ENCODE measurements at regions not wholly inside any gene's neighbourhood (a gene's known extent, or its start where the extent isn't known, plus 50 kb on each side); places are given as distances from the start of the nearest gene placed in this dataset.

- Mint-ChIP-seq H3K9me3 (no peaks in the 10 kb centered on the region), H3K27ac (no peak overlapping the region), H3K4me3 (no peak overlapping the region), H3K36me3 (no peaks in the 10 kb centered on the region), H3K27me3 (peaks cover 2 to 20% of the 10 kb centered on the region in 2 donors), H3K4me1 (ENCODE audit: low read depth in 2 of 2) (no peaks in the 10 kb centered on the region)
- ATAC-seq = no peak
- DNase-seq (ENCODE audit: low spot score) = no peak
These were observed 190.5 kb downstream of the FNDC1 start for GRCh38 chr6:159359581-159360297.

GRCh38 chr6:159358562-159358961 lies 189.4 kb downstream of the FNDC1 start:
- no peak for ATAC-seq
- Mint-ChIP-seq H3K36me3 (no peaks in the 10 kb centered on the region), H3K9me3 (no peaks in the 10 kb centered on the region), H3K27me3 (peaks cover 8 to 24% of the 10 kb centered on the region in 2 donors), H3K27ac (no peak overlapping the region), H3K4me3 (no peak overlapping the region), H3K4me1 (ENCODE audit: low read depth in 2 of 2) (no peaks in the 10 kb centered on the region)
- DNase-seq (ENCODE audit: low spot score) = no peak

GRCh38 chr6:159357211-159357915 lies 188.2 kb downstream of the FNDC1 start:
- no peaks in the 10 kb centered on the region for H3K9me3 Mint-ChIP-seq
- ATAC-seq = no peak
- H3K27ac Mint-ChIP-seq = no peak overlapping the region
- DNase-seq (ENCODE audit: low spot score) = no peak
- H3K27me3 Mint-ChIP-seq = peaks cover 8 to 24% of the 10 kb centered on the region in 2 donors
- no peaks in the 10 kb centered on the region for H3K4me1 Mint-ChIP-seq (ENCODE audit: low read depth in 2 of 2)
- no peaks in the 10 kb centered on the region for H3K36me3 Mint-ChIP-seq
- H3K4me3 Mint-ChIP-seq = no peak overlapping the region

- ATAC-seq = peak in 1 of 2 donors; percentile 59
These were observed 184.0 kb downstream of the FNDC1 start for GRCh38 chr6:159353193-159353592.

GRCh38 chr6:159351707-159352106 lies 182.5 kb downstream of the FNDC1 start:
- Mint-ChIP-seq H3K4me1 (ENCODE audit: low read depth in 2 of 2) (no peaks in the 10 kb centered on the region), H3K9me3 (no peaks in the 10 kb centered on the region), H3K4me3 (no peak overlapping the region), H3K27me3 (peaks cover 10 to 33% of the 10 kb centered on the region in 2 donors), H3K36me3 (no peaks in the 10 kb centered on the region), H3K27ac (no peak overlapping the region)
- DNase-seq (ENCODE audit: low spot score) (no peak), ATAC-seq (no peak)

More at GRCh38 chr6:159353193-159353592, 184.0 kb downstream of the FNDC1 start:
- no peak for DNase-seq (ENCODE audit: low spot score)
- H3K4me3 Mint-ChIP-seq = no peak overlapping the region
- peaks cover 10 to 45% of the 10 kb centered on the region in 2 donors for H3K27me3 Mint-ChIP-seq
- no peaks in the 10 kb centered on the region for H3K4me1 Mint-ChIP-seq (ENCODE audit: low read depth in 2 of 2)
- no peaks in the 10 kb centered on the region for H3K36me3 Mint-ChIP-seq
- no peaks in the 10 kb centered on the region for H3K9me3 Mint-ChIP-seq
- no peak overlapping the region for H3K27ac Mint-ChIP-seq

GRCh38 chr6:159349915-159350314 lies 180.7 kb downstream of the FNDC1 start:
- no peak overlapping the region for H3K4me3 Mint-ChIP-seq
- H3K27ac Mint-ChIP-seq = no peak overlapping the region
- H3K4me1 Mint-ChIP-seq (ENCODE audit: low read depth in 2 of 2) = no peaks in the 10 kb centered on the region
- no peaks in the 10 kb centered on the region for H3K36me3 Mint-ChIP-seq
- H3K9me3 Mint-ChIP-seq = no peaks in the 10 kb centered on the region
- ATAC-seq (no peak), DNase-seq (ENCODE audit: low spot score) (no peak)
- peaks cover 8 to 25% of the 10 kb centered on the region in 2 donors for H3K27me3 Mint-ChIP-seq

GRCh38 chr6:159343709-159344108 lies 174.5 kb downstream of the FNDC1 start:
- no peak for ATAC-seq
- Mint-ChIP-seq H3K27me3 (peaks cover 26 to 42% of the 10 kb centered on the region in 2 donors), H3K4me1 (ENCODE audit: low read depth in 2 of 2) (no peaks in the 10 kb centered on the region), H3K27ac (no peak overlapping the region), H3K4me3 (no peak overlapping the region), H3K9me3 (peaks cover 12% of the 10 kb centered on the region), H3K36me3 (peaks cover 2% of the 10 kb centered on the region)
- DNase-seq (ENCODE audit: low spot score) = no peak

GRCh38 chr6:159342146-159342545 lies 172.9 kb downstream of the FNDC1 start:
- Mint-ChIP-seq H3K4me1 (ENCODE audit: low read depth in 2 of 2) (no peaks in the 10 kb centered on the region), H3K9me3 (peaks cover 15% of the 10 kb centered on the region), H3K27ac (no peak overlapping the region), H3K27me3 (peaks cover 29 to 46% of the 10 kb centered on the region in 2 donors), H3K4me3 (no peak overlapping the region), H3K36me3 (peaks cover 6% of the 10 kb centered on the region)
- ATAC-seq (no peak), DNase-seq (ENCODE audit: low spot score) (no peak)

- peaks cover 9% of the 10 kb centered on the region for H3K36me3 Mint-ChIP-seq
- H3K4me3 Mint-ChIP-seq = no peak overlapping the region
- no peaks in the 10 kb centered on the region for H3K4me1 Mint-ChIP-seq (ENCODE audit: low read depth in 2 of 2)
- H3K27ac Mint-ChIP-seq = no peak overlapping the region
- peaks cover 13% of the 10 kb centered on the region for H3K9me3 Mint-ChIP-seq
- DNase-seq (ENCODE audit: low spot score) = no peak
- ATAC-seq = no peak
- peaks cover 11 to 39% of the 10 kb centered on the region in 2 donors for H3K27me3 Mint-ChIP-seq
These were observed 164.9 kb downstream of the FNDC1 start for GRCh38 chr6:159334068-159334467.

GRCh38 chr6:159331451-159331850 lies 162.3 kb downstream of the FNDC1 start:
- Mint-ChIP-seq H3K4me3 (no peak overlapping the region), H3K9me3 (peaks cover 7% of the 10 kb centered on the region), H3K27me3 (peaks cover 5 to 31% of the 10 kb centered on the region in 2 donors), H3K36me3 (peaks cover 4% of the 10 kb centered on the region), H3K27ac (no peak overlapping the region), H3K4me1 (ENCODE audit: low read depth in 2 of 2) (no peaks in the 10 kb centered on the region)
- ATAC-seq (no peak), DNase-seq (ENCODE audit: low spot score) (no peak)

- Mint-ChIP-seq H3K36me3 (peaks cover 4% of the 10 kb centered on the region), H3K4me1 (ENCODE audit: low read depth in 2 of 2) (no peaks in the 10 kb centered on the region), H3K9me3 (peaks cover 3% of the 10 kb centered on the region), H3K27ac (no peak overlapping the region), H3K4me3 (no peak overlapping the region), H3K27me3 (peaks cover 0 to 22% of the 10 kb centered on the region in 2 donors)
- DNase-seq (ENCODE audit: low spot score) (no peak), ATAC-seq (no peak)
These were observed 159.9 kb downstream of the FNDC1 start for GRCh38 chr6:159329081-159329480.

- peaks cover 0 to 16% of the 10 kb centered on the region in 2 donors for H3K27me3 Mint-ChIP-seq
- no peaks in the 10 kb centered on the region for H3K4me1 Mint-ChIP-seq (ENCODE audit: low read depth in 2 of 2)
- ATAC-seq (peak in 1 of 2 donors; percentile 30), DNase-seq (ENCODE audit: low spot score) (no peak)
- H3K27ac Mint-ChIP-seq = no peak overlapping the region
- H3K9me3 Mint-ChIP-seq = no peaks in the 10 kb centered on the region
- peaks cover 4% of the 10 kb centered on the region for H3K36me3 Mint-ChIP-seq
- H3K4me3 Mint-ChIP-seq = no peak overlapping the region
These were observed 158.9 kb downstream of the FNDC1 start for GRCh38 chr6:159328052-159328451.

GRCh38 chr6:159325476-159325875 lies 156.3 kb downstream of the FNDC1 start:
- Mint-ChIP-seq H3K4me1 (ENCODE audit: low read depth in 2 of 2) (no peaks in the 10 kb centered on the region), H3K36me3 (no peaks in the 10 kb centered on the region), H3K27ac (no peak overlapping the region), H3K27me3 (peaks cover 0 to 19% of the 10 kb centered on the region in 2 donors), H3K4me3 (no peak overlapping the region), H3K9me3 (no peaks in the 10 kb centered on the region)
- ATAC-seq (no peak), DNase-seq (ENCODE audit: low spot score) (no peak)

GRCh38 chr6:159324596-159324995 lies 155.4 kb downstream of the FNDC1 start:
- Mint-ChIP-seq H3K4me1 (ENCODE audit: low read depth in 2 of 2) (peaks cover 0 to under 1% of the 10 kb centered on the region in 2 donors), H3K9me3 (no peaks in the 10 kb centered on the region), H3K27ac (no peak overlapping the region), H3K36me3 (no peaks in the 10 kb centered on the region), H3K27me3 (peaks cover 4 to 27% of the 10 kb centered on the region in 2 donors), H3K4me3 (no peak overlapping the region)
- DNase-seq (ENCODE audit: low spot score) (no peak), ATAC-seq (no peak)

All from natural killer cell treated with Interleukin-12 subunit alpha and Interleukin-12 subunit beta and Interleukin-15 and Interleukin-18, amount 100 ng/mL, for 72 hours (primary cell).